ENCODE measurements at regions not wholly inside any gene's neighbourhood (a gene's known extent, or its start where the extent isn't known, plus 50 kb on each side); places are given as distances from the start of the nearest gene placed in this dataset.

- Histone ChIP-seq H3K4me1 (replicated peaks in 1 of 4; ENCODE audit: control insufficient read depth in 3 of 4, insufficient read depth in 4 of 4, low read length in 3 of 4) (peaks cover 0 to 2% (median 0%) of the 10 kb centered on the region in 4 experiments; a peak in 2 of 7 replicates), H3K36me3 (ENCODE audit: control insufficient read depth in 2 of 4, insufficient read depth in 4 of 4, low read length in 3 of 4) (no peaks in the 10 kb centered on the region), H4K91ac (replicated peaks; ENCODE audit: insufficient read length, low read length) (no peak overlapping the region), H3K23me2 (ENCODE audit: low read depth, low read length) (no peaks in the 10 kb centered on the region), H2BK12ac (ENCODE audit: low read depth, low read length) (no peak overlapping the region), H3K18ac (ENCODE audit: extremely low read depth, low read length) (no peak overlapping the region), H3K4ac (replicated peaks; ENCODE audit: insufficient read length, low read depth, low read length) (no peak overlapping the region), H2AK5ac (ENCODE audit: low read depth, low read length) (no peak overlapping the region), H3K79me1 (ENCODE audit: low read depth, low read length) (no peaks in the 10 kb centered on the region), H3K79me2 (ENCODE audit: control insufficient read depth in 1 of 2, insufficient read depth in 2 of 2, low read length in 2 of 2) (no peaks in the 10 kb centered on the region), H3K4me2 (ENCODE audit: insufficient read depth in 1 of 2, low read depth in 2 of 2, low read length in 2 of 2) (no peak overlapping the region), H2BK20ac (ENCODE audit: low read length) (no peak overlapping the region), H3K23ac (ENCODE audit: insufficient read length) (no peak overlapping the region), H3K27ac (ENCODE audit: low read depth, low read length) (no peak overlapping the region), H4K20me1 (replicated peaks in 1 of 2; ENCODE audit: control insufficient read depth in 1 of 2, insufficient read depth in 2 of 2, low read length in 2 of 2) (no peaks in the 10 kb centered on the region), H2BK120ac (replicated peaks; ENCODE audit: low read depth, low read length) (no peak overlapping the region), H4K8ac (ENCODE audit: extremely low read depth, insufficient read depth, low read length) (no peak overlapping the region), H3K9me3 (ENCODE audit: insufficient read depth in 2 of 2, low read depth in 1 of 2, low read length in 1 of 2) (no peaks in the 10 kb centered on the region), H3K14ac (ENCODE audit: insufficient read length) (no peak overlapping the region), H3K56ac (replicated peaks; ENCODE audit: insufficient read length, low read depth, low read length) (no peak overlapping the region), H3K27me3 (replicated peaks in 1 of 4; ENCODE audit: control insufficient read depth in 3 of 4, extremely low read depth in 1 of 4, insufficient read depth in 3 of 4, low read length in 3 of 4) (no peaks in the 10 kb centered on the region), H4K5ac (ENCODE audit: insufficient read length, low read depth, low read length) (no peak overlapping the region), H2AFZ (ENCODE audit: low read length) (peak overlapping the region; percentile 59; the same call in 1 of the 2 replicates), H3K9ac (replicated peaks in 1 of 4; ENCODE audit: extremely low read depth in 1 of 4, low read depth in 3 of 4, low read length in 3 of 4) (no peak overlapping the region), H3K4me3 (ENCODE audit: extremely low read depth in 1 of 4, insufficient read depth in 2 of 4, low read depth in 3 of 4, low read length in 4 of 4) (no peak overlapping the region), H2BK15ac (ENCODE audit: low read length) (no peak overlapping the region), H2BK5ac (ENCODE audit: low read depth, low read length) (no peak overlapping the region)
- 71% methylated on average over 4 of the region's 4 CpGs; no CpG with 5 or more reads in 1 of the 2 experiments for WGBS, 2 experiments (ENCODE audit: extremely low coverage in 1 of 2, insufficient coverage in 1 of 2, insufficient read length in 1 of 2, insufficient replicate concordance in 2 of 2, low coverage in 1 of 2, low lambda C conversion rate in 2 of 2, missing lambda C conversion rate in 1 of 2)
- TF ChIP-seq MAX (IDR thresholded peaks at IDR 0.05) = no peak
- ChIA-PET POLR2A (ENCODE audit: partially characterized antibody) (no interaction called here), CTCF (ENCODE audit: partially characterized antibody) (interaction anchor here (0.7 to 2.4 kb wide), 41 partner anchors 9 to 1356 kb away, joined by 3 to 38 read pairs (median 4); no protein-coding TSS in a partner anchor)
- DNase-seq (ENCODE audit: low read depth in 1 of 2, low spot score in 2 of 2) (no peak), FAIRE-seq (no peak)
Measured at GRCh38 chr3:181327349-181327748, 337.8 kb upstream of the DNAJC19 start.
